ENCODE measurements at regions not wholly inside any gene's neighbourhood (a gene's known extent, or its start where the extent isn't known, plus 50 kb on each side); places are given as distances from the start of the nearest gene placed in this dataset.

DNA sequence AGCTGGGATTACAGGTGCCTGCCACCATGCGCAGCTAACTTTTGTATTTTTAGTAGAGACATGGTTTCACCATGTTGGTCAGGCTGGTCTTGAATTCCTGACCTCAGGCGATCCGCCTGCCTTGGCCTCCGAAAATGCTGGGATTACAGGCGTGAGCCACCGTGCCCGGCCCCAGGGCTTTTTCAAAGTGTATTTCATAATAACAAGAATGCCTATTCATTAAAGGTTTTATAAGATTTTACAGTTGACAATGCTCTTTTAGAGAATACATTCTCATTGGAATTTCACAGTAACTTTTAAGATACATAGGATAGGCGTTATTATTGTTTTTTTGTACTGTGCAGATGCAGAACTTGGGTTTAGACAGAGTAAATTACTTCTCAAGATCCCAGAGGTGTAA, 52.6 kb upstream of the PTPRK start:
- TF ChIP-seq EZH2 (IDR thresholded peaks at IDR 0.05; ENCODE audit: borderline replicate concordance, low read depth, low read length, severe bottlenecking), result no peak
- TF ChIP-seq, protein P1, sequence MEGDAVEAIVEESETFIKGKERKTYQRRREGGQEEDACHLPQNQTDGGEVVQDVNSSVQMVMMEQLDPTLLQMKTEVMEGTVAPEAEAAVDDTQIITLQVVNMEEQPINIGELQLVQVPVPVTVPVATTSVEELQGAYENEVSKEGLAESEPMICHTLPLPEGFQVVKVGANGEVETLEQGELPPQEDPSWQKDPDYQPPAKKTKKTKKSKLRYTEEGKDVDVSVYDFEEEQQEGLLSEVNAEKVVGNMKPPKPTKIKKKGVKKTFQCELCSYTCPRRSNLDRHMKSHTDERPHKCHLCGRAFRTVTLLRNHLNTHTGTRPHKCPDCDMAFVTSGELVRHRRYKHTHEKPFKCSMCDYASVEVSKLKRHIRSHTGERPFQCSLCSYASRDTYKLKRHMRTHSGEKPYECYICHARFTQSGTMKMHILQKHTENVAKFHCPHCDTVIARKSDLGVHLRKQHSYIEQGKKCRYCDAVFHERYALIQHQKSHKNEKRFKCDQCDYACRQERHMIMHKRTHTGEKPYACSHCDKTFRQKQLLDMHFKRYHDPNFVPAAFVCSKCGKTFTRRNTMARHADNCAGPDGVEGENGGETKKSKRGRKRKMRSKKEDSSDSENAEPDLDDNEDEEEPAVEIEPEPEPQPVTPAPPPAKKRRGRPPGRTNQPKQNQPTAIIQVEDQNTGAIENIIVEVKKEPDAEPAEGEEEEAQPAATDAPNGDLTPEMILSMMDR (IDR thresholded peaks at IDR 0.05; ENCODE audit: borderline replicate concordance, extremely low read depth, low read length, poor library complexity, severe bottlenecking), result no peak
